Ectodermal cell (in vitro differentiated cells): ENCODE measurements at regions not wholly inside any gene's neighbourhood (a gene's known extent, or its start where the extent isn't known, plus 50 kb on each side); places are given as distances from the start of the nearest gene placed in this dataset.
"Not testable (repeated sequence)": the region's sequence is repeated elsewhere in the genome, so short reads cannot be mapped to it uniquely, and the experiment has no call there.

Experiments used
- H3K27ac ChIP-seq: 2 replicates; pipeline ENCODE4 v1.7.0; 2013; ENCODE audit warnings: mild to moderate bottlenecking, low read depth, low read length; ENCODE audit not compliant: insufficient read depth, poor library complexity, severe bottlenecking
- H3K27me3 ChIP-seq: 2 replicates; pipeline ENCODE4 v1.7.0; 2013; ENCODE audit warnings: mild to moderate bottlenecking, low read length; ENCODE audit not compliant: insufficient read depth, control insufficient read depth, poor library complexity, severe bottlenecking
- H3K36me3 ChIP-seq: one replicate; pipeline ENCODE4 v1.7.0; 2013; ENCODE audit warnings: low read length; ENCODE audit not compliant: control insufficient read depth, insufficient read depth
- H3K4me1 ChIP-seq: one replicate; pipeline ENCODE4 v1.7.0; 2013; ENCODE audit warnings: low read length; ENCODE audit not compliant: control insufficient read depth, insufficient read depth
- H3K4me3 ChIP-seq: 2 replicates; pipeline ENCODE4 v1.7.0; 2013; ENCODE audit warnings: low read depth, low read length, control low read depth; ENCODE audit not compliant: insufficient read depth
- H3K9me3 ChIP-seq: 2 replicates; pipeline ENCODE4 v1.7.0; 2013; ENCODE audit warnings: mild to moderate bottlenecking, low read length, moderate library complexity; ENCODE audit not compliant: control insufficient read depth
- WGBS, 2 experiments: methylation state at CpG; one replicate each; pipeline ENCODE4 v1.1.7; 2013; ENCODE audit warnings: missing lambda C conversion rate in 2 of 2; 5-methylcytosine and 5-hydroxymethylcytosine counted together

- no peaks in the 10 kb centered on the region for H3K4me1 ChIP-seq
- H3K4me3 ChIP-seq: no peak overlapping the region
- 95 to 96% methylated on average over 41 of the region's 41 CpGs for WGBS, 2 experiments
- no peak overlapping the region for H3K27ac ChIP-seq
- H3K9me3 ChIP-seq: no peaks in the 10 kb centered on the region
- no peaks in the 10 kb centered on the region for H3K27me3 ChIP-seq
- no peaks in the 10 kb centered on the region for H3K36me3 ChIP-seq
These were observed 155.8 kb upstream of the PKP2 start for GRCh38 chr12:33052141-33053051.

DNA sequence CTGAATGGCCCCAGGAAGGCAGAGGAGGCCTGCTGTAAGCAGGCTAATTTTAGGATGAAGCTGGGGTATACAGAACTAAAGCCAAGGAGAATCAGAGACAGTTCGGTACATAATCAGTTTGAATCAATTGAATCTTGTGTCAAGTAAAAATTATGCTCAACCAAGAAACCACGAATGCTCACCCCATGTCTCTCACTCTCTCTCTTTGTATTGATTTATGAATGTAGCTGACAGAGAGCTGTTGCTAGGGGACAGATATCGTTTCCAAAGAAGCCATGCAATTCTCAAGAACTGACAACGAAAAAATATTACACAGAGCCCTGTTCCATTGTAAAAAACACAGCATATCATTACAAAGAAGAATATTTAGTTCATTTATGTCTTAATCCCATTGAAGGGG lies 151.1 kb upstream of the PKP2 start:
- Histone ChIP-seq H3K9me3 (no peaks in the 10 kb centered on the region), H3K27ac (no peak overlapping the region), H3K36me3 (no peaks in the 10 kb centered on the region), H3K4me1 (no peaks in the 10 kb centered on the region), H3K4me3 (no peak overlapping the region), H3K27me3 (no peaks in the 10 kb centered on the region)
- WGBS, 2 experiments: 88 to 90% methylated on average over 4 of the region's 4 CpGs

DNA sequence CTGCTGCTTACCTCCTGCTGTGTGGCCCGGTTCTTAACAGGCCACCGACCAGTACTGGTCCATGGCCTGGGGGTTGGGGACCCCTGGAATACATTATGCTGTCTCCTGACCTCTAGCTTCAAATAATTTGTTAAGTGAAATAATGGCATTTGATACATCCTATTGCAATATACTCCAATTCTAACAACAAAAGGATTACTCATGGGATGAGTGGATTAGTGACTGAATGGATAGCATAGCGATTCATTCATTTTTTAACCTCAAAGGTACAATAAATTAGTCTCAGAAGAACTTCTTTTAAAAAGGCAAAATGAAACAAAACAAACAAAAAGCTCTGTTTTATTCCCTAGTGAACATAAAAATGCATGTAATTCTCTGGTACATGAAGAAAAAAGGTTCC lies 147.9 kb upstream of the PKP2 start:
- no peak overlapping the region for H3K4me3 ChIP-seq
- no peaks in the 10 kb centered on the region for H3K36me3 ChIP-seq
- whole genome bisulfite sequencing, 2 experiments: 30 to 32% methylated on average over 2 of the region's 3 CpGs
- H3K27me3 ChIP-seq: no peaks in the 10 kb centered on the region
- no peak overlapping the region for H3K27ac ChIP-seq
- H3K4me1 ChIP-seq: no peaks in the 10 kb centered on the region
- H3K9me3 ChIP-seq: no peaks in the 10 kb centered on the region

GRCh38 chr12:33041562-33041961 lies 145.0 kb upstream of the PKP2 start:
- H3K9me3 ChIP-seq: no peaks in the 10 kb centered on the region
- no peak overlapping the region for H3K27ac ChIP-seq
- H3K4me3 ChIP-seq: no peak overlapping the region
- no peaks in the 10 kb centered on the region for H3K4me1 ChIP-seq
- WGBS, 2 experiments: 100% methylated on average over 3 of the region's 3 CpGs; no CpG with 5 or more reads in 1 of the 2 experiments
- no peaks in the 10 kb centered on the region for H3K27me3 ChIP-seq
- H3K36me3 ChIP-seq: no peaks in the 10 kb centered on the region

GRCh38 chr12:33033999-33034398 lies 137.4 kb upstream of the PKP2 start:
- WGBS, 2 experiments: 96 to 98% methylated on average over 19 of the region's 19 CpGs
- not testable (repeated sequence) for H3K4me1 ChIP-seq, H3K27me3 ChIP-seq, H3K4me3 ChIP-seq, H3K36me3 ChIP-seq, H3K9me3 ChIP-seq, H3K27ac ChIP-seq

- H3K27ac ChIP-seq: no peak overlapping the region
- H3K4me1 ChIP-seq: no peaks in the 10 kb centered on the region
- no peaks in the 10 kb centered on the region for H3K27me3 ChIP-seq
- no peaks in the 10 kb centered on the region for H3K36me3 ChIP-seq
- no peak overlapping the region for H3K4me3 ChIP-seq
- no peaks in the 10 kb centered on the region for H3K9me3 ChIP-seq
These were observed 130.2 kb upstream of the PKP2 start for GRCh38 chr12:33026791-33027190.

DNA sequence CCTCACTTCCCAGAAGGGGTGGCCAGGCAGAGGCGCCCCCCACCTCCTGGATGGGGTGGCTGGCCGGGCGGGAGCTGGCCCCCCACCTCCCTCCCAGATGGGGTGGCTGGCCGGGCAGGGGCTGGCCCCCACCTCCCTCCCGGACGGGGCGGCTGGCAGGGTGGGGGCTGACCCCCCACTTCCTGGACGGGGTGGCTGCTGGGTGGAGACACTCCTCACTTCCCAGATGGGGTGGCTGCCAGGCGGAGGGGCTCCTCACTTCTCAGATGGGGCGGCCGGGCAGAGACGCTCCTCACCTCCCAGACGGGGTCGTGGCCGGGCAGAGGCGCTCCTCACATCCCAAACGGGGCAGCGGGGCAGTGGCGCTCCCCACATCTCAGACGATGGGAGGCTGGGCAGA lies 126.1 kb upstream of the PKP2 start:
- not testable (repeated sequence) for H3K9me3 ChIP-seq, H3K36me3 ChIP-seq, H3K27me3 ChIP-seq, H3K4me3 ChIP-seq, H3K4me1 ChIP-seq, H3K27ac ChIP-seq
- 90 to 91% methylated on average over 20 of the region's 20 CpGs for WGBS, 2 experiments

DNA sequence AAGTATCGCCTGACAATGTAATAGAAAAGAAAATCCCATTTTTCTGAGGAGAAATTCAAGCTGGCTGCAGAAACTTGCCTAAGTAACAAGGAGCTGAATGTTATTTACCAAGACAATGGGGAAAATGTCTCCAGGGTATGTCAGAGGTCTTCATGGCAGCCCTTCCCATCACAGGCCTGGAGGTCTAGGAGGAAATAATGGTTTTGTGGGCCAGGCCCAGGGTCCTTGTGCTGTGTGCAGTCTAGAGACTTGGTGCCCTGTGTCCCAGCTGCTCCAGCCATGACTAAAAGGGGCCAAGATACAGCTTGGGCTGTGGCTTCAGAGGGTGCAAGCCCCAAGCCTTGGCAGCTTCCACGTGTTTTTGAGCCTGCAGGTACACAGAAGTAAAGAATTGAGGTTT lies 120.5 kb upstream of the PKP2 start:
- H3K4me3 ChIP-seq, H3K9me3 ChIP-seq, H3K27me3 ChIP-seq, H3K4me1 ChIP-seq, H3K27ac ChIP-seq, H3K36me3 ChIP-seq: not testable (repeated sequence)
- 88 to 94% methylated on average over 2 of the region's 2 CpGs for WGBS, 2 experiments

- Histone ChIP-seq H3K36me3 (no peaks in the 10 kb centered on the region), H3K4me3 (no peak overlapping the region), H3K27ac (no peak overlapping the region), H3K9me3 (no peaks in the 10 kb centered on the region), H3K4me1 (no peaks in the 10 kb centered on the region), H3K27me3 (no peaks in the 10 kb centered on the region)
- WGBS, 2 experiments: 83 to 93% methylated on average over 3 of the region's 3 CpGs
These were observed 115.6 kb upstream of the PKP2 start for GRCh38 chr12:33012226-33012625.

- H3K36me3 ChIP-seq: no peaks in the 10 kb centered on the region
- H3K4me1 ChIP-seq: no peaks in the 10 kb centered on the region
- H3K27me3 ChIP-seq: no peaks in the 10 kb centered on the region
- H3K4me3 ChIP-seq: no peak overlapping the region
- no peaks in the 10 kb centered on the region for H3K9me3 ChIP-seq
- WGBS, 2 experiments: 81 to 88% methylated on average over 1 of the region's 1 CpG
- no peak overlapping the region for H3K27ac ChIP-seq
These were observed 109.5 kb upstream of the PKP2 start for GRCh38 chr12:33006106-33006505.
